Stimulated activated naive CD8-positive, alpha-beta T cell treated with anti-CD3 and anti-CD28 coated beads, Interleukin-15, Interleukin-2, amounts not matched to agents 100 U/mL and 50 U/mL, for 24 hours (primary cell): ENCODE measurements at regions not wholly inside any gene's neighbourhood (a gene's known extent, or its start where the extent isn't known, plus 50 kb on each side); places are given as distances from the start of the nearest gene placed in this dataset.

Experiments used
- ATAC-seq: fragments of 150-1000 bp; cut with Tn5 transposase; one replicate; pipeline ENCODE4 v1.10.0; 2021
- DNase-seq: peaks from one replicate; pipeline ENCODE4 v3.0.0; 2021

DNA sequence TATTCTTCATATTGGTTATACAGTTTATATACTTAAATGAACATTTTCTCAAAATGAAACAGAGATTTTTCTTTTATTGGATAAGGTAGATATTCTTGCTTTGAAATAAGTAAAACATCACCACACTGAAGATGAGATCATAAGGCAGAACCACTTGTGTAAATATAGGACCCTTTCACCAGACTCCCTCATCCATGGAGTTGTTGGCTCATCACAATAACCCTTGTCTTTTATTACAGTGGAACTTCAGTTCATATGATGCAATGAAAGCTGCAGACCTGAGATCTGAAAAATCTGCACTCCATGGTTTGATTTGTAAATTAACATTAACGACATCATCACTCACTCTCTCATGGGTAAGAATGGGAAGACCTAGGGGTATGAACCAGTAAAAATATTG lies 51.9 kb upstream of the DBX2 start:
- DNase-seq: no peak
- no peak for ATAC-seq

GRCh38 chr12:45105996-45106395 lies 55.1 kb upstream of the DBX2 start:
- ATAC-seq (no peak), DNase-seq (no peak)

GRCh38 chr12:45112306-45112705 lies 61.4 kb upstream of the DBX2 start:
- no peak for ATAC-seq
- DNase-seq: no peak

- DNase-seq (no peak), ATAC-seq (no peak)
These were observed 70.3 kb upstream of the DBX2 start for GRCh38 chr12:45121224-45121623.

GRCh38 chr12:45122768-45123380 lies 72.0 kb upstream of the DBX2 start:
- ATAC-seq (no peak), DNase-seq (no peak)

DNA sequence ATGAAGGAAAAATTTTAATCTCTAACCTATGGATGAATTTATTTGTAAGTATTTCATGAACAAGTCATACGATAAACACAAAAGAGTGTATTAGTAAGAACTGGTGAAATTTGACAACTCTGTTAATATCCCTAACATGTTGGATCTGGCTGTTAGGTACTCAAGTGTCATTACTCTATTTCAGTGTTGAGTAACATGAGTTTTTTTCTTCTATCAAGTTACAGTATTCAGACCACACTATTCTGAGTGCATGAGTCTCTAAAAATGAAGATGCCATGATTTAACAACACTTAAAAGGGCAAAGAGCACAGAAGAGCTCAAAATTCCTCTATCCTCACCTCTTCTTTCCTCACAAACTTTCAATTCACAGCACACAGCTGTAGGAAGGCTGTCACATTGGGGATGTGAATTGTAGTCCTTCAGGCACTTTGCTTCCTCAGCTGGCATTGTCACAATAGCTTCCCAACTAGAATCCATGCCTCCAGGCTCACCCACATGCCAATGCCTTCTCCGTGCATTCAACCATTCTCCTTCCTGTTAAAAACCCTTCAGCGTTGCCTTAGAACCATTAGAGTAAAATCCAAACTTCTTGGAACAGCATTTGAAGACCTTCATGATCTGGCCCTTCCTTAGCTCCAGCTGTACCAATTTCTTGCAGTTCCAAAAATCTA lies 73.7 kb upstream of the DBX2 start:
- DNase-seq (no peak), ATAC-seq (no peak)

DNA sequence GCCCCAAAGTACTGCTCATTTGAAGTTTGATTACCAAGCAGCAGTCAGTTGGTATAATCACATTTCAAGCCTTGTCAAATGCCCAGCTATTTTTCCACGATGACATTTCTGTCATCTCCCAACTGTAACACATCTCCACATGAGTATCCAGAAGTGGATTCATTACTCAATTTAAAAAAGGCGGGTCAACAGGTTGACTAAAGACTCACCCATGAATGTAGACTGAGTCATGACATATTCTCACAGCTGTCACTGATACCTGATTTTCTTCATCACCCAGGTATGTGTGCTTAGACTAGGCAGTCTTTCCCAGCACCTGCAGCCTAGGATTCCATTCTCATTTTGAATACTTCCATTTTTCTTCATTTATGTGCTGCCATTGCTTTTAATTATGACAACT lies 75.1 kb upstream of the DBX2 start:
- ATAC-seq (no peak), DNase-seq (no peak)

GRCh38 chr12:45128637-45129036 lies 77.7 kb upstream of the DBX2 start:
- ATAC-seq (no peak), DNase-seq (no peak)

GRCh38 chr12:45130881-45131281 lies 80.0 kb upstream of the DBX2 start:
- peak; percentile 35 for DNase-seq
- ATAC-seq: peak; percentile 52

DNA sequence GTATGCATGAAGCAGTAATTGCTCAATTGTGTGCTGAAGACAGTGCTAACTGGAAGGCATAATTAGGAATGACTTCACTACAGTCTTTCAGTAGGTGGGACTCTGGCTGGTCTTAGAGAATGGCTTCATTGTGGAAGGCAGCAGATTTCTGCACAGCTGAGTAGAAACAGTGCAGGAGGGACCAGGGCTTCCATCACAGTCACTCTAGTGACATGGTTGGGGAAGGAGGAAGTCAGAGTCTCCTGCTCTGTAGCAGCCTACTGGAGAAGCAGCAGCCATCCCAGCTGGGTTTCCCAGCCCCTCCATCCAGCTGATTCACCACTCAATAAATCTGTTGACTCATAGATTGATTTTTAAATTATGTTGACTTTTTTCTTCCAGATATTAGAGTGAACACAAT lies 80.6 kb upstream of the DBX2 start:
- no peak for ATAC-seq
- DNase-seq: no peak

GRCh38 chr12:45138609-45139008 lies 77.3 kb upstream of the ANO6 start:
- no peak for ATAC-seq
- DNase-seq: no peak

DNA sequence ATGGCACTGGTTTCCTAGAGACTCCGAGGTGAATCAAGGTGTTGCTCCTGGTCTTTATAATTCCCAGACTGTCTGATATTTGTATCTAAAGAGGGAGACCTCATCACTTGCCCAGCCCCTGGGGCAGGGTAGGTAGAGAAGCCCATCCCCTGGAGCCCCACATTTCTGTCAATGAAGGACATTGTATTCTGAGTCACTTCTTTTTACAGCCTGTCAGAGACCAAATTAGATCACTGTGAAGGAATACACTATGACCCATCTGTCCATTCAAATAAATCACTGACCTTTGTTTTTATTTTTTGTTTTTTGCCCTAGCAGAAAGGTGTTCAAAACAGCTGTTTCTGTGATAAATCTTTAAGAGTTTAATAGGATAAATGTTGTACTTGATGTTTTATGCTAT lies 67.9 kb upstream of the ANO6 start:
- ATAC-seq (no peak), DNase-seq (no peak)

DNA sequence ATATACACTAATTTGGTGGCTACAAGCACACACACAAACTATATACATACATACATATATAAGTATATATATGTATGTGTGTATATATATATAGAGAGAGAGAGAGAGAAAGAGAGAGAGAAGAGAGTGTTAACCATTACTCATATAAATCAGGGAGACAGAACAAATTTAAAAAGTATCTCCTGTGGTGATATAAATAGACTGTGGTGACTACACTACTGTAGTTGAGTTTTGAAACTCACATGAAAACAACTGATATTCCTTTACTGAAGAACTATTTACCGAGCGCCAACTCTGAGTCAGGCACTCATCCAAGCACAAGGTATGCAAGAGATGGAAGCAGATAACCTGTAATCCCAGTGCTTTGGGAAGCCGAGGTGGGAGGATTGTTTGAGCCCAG lies 67.3 kb upstream of the ANO6 start:
- DNase-seq: no peak
- ATAC-seq: no peak

DNA sequence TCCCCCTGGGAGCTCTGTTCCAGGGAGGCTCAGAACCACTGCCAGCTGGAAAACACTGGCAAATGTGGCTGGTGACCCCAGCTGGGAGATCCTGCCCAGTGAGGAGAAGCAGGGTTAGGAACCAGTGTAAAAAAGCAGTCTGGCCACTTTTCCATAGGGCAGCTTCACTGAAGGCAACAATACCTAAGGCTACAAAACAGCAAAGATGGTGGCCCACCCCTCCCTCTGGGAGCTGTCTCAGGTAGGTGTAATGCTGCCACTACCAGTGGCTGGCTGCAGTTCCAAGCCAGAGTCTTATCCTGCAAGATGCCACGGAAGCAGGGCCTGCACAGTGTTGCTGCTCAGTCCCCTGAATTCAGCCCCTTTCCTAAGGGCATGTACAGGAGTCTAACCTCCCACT lies 50.6 kb upstream of the ANO6 start:
- no peak for DNase-seq
- ATAC-seq: no peak

- ATAC-seq (no peak), DNase-seq (no peak)
These were observed 49.8 kb upstream of the ANO6 start for GRCh38 chr12:45166056-45166455.
